ENCODE measurements at regions not wholly inside any gene's neighbourhood (a gene's known extent, or its start where the extent isn't known, plus 50 kb on each side); places are given as distances from the start of the nearest gene placed in this dataset.

- TF ChIP-seq CTCF (IDR thresholded peaks at IDR 0.05) (no peak), POLR2AphosphoS5 (IDR thresholded peaks at IDR 0.05) (no peak)
Observed at GRCh38 chr13:79688741-79689140, 207.8 kb downstream of the NDFIP2 start.

Data from esophagus muscularis mucosa (tissue), 3 donors.